DND-41 (cell line): ENCODE measurements at regions not wholly inside any gene's neighbourhood (a gene's known extent, or its start where the extent isn't known, plus 50 kb on each side); places are given as distances from the start of the nearest gene placed in this dataset.

Experiments used
- EZH2 ChIP-seq: IDR thresholded peaks from 3 replicates; pipeline ENCODE4 v1.6.1; 2012; ENCODE audit warnings: borderline replicate concordance, low read depth, mild to moderate bottlenecking, moderate library complexity, low read length, inconsistent platforms; ENCODE audit not compliant: severe bottlenecking
- TF ChIP-seq, protein P1 (sequence below): IDR thresholded peaks from 2 replicates; pipeline ENCODE4 v1.5.1; 2012; ENCODE audit warnings: borderline replicate concordance, low read length, moderate library complexity, mild to moderate bottlenecking; ENCODE audit not compliant: poor library complexity, severe bottlenecking; ENCODE audit errors: extremely low read depth

DNA sequence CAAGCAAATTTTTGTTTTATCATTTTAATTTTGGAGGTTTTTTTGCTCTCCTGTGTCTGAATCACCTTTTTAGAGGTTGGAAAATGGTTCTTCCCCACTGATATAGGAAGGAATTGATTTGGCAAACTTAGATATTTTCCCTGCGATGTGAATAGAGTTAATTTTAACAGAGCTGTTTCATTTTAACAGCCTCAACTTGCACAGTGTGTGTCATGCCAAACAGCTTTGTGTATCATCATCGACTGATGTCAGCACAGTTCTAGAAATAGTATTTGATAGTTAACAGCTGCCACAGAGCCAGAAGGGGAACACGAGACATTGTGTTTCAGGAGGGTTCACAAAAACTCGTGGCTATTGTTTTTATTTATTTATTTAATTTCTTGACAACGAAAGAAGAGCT is 243.1 kb upstream of the FOXN3 start:
- TF ChIP-seq, protein P1, sequence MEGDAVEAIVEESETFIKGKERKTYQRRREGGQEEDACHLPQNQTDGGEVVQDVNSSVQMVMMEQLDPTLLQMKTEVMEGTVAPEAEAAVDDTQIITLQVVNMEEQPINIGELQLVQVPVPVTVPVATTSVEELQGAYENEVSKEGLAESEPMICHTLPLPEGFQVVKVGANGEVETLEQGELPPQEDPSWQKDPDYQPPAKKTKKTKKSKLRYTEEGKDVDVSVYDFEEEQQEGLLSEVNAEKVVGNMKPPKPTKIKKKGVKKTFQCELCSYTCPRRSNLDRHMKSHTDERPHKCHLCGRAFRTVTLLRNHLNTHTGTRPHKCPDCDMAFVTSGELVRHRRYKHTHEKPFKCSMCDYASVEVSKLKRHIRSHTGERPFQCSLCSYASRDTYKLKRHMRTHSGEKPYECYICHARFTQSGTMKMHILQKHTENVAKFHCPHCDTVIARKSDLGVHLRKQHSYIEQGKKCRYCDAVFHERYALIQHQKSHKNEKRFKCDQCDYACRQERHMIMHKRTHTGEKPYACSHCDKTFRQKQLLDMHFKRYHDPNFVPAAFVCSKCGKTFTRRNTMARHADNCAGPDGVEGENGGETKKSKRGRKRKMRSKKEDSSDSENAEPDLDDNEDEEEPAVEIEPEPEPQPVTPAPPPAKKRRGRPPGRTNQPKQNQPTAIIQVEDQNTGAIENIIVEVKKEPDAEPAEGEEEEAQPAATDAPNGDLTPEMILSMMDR = no peak
- TF ChIP-seq EZH2 = no peak
